ENCODE measurements at regions not wholly inside any gene's neighbourhood (a gene's known extent, or its start where the extent isn't known, plus 50 kb on each side); places are given as distances from the start of the nearest gene placed in this dataset.

DNA sequence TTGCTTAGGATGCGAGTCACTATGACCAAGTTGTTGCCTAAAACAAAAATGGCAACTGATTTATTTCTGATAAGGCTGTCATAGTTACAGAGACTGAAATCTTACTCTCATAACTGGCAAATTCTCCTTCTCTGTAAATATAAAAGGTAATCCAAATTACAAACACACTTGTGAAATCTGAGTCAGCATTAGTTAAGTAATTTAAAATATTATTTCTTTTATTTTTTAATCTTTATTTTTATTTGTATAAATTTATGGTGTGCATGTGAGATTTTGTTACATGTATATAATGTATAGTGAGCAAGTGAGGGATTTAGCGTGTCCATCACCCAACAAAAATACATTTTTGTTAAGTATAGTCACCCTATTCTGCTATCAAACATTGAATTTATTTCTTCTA lies 1342.8 kb upstream of the TMEFF2 start:
- Histone ChIP-seq H3K36me3 (ENCODE audit: control insufficient read depth in 2 of 2, insufficient read depth in 2 of 2, low read length in 2 of 2) (no peaks in the 10 kb centered on the region), H3K9me3 (ENCODE audit: control insufficient read depth in 2 of 2, low read length in 2 of 2) (peaks cover 0 to 6% of the 10 kb centered on the region in 2 donors), H3K4me3 (ENCODE audit: low read length in 2 of 2) (no peak overlapping the region), H3K9ac (ENCODE audit: low read length in 2 of 2) (no peak overlapping the region), H3K27me3 (ENCODE audit: control insufficient read depth in 1 of 2, insufficient read depth in 2 of 2, low read length in 2 of 2) (no peaks in the 10 kb centered on the region), H3K27ac (ENCODE audit: low read length) (no peak overlapping the region), H3K4me1 (ENCODE audit: control insufficient read depth, insufficient read depth, low read length) (no peaks in the 10 kb centered on the region)

GRCh38 chr2:193528458-193528857 lies 1333.7 kb upstream of the TMEFF2 start:
- H3K9ac ChIP-seq (ENCODE audit: low read length in 2 of 2) = no peak overlapping the region
- H3K27ac ChIP-seq (ENCODE audit: low read length) = no peak overlapping the region
- H3K4me3 ChIP-seq (ENCODE audit: low read length in 2 of 2) = no peak overlapping the region
- H3K27me3 ChIP-seq (ENCODE audit: control insufficient read depth in 1 of 2, insufficient read depth in 2 of 2, low read length in 2 of 2) = no peaks in the 10 kb centered on the region
- H3K4me1 ChIP-seq (ENCODE audit: control insufficient read depth, insufficient read depth, low read length) = no peaks in the 10 kb centered on the region
- no peaks in the 10 kb centered on the region for H3K9me3 ChIP-seq (ENCODE audit: control insufficient read depth in 2 of 2, low read length in 2 of 2)
- H3K36me3 ChIP-seq (ENCODE audit: control insufficient read depth in 2 of 2, insufficient read depth in 2 of 2, low read length in 2 of 2) = no peaks in the 10 kb centered on the region

DNA sequence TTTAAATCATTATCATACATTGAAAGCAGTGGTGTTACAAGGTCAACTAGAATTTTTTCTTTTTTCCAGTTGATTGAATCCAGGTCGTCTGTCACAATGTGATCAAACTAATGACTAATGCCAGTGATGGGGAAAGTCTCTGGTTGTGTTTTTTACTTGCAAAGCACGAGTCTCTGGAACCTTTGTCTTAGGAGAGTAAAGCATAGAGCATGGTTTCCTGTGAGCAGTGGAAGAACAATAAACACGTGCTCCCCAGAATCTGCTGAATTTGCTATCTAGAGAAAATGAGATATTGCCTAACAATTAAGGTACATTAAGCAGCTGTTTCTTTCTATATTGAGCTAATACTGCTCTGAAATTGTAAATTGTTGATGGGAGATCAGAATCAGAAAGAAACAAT lies 1332.4 kb upstream of the TMEFF2 start:
- H3K27ac ChIP-seq (ENCODE audit: low read length) = no peak overlapping the region
- H3K36me3 ChIP-seq (ENCODE audit: control insufficient read depth in 2 of 2, insufficient read depth in 2 of 2, low read length in 2 of 2) = no peaks in the 10 kb centered on the region
- no peaks in the 10 kb centered on the region for H3K4me1 ChIP-seq (ENCODE audit: control insufficient read depth, insufficient read depth, low read length)
- no peaks in the 10 kb centered on the region for H3K27me3 ChIP-seq (ENCODE audit: control insufficient read depth in 1 of 2, insufficient read depth in 2 of 2, low read length in 2 of 2)
- no peak overlapping the region for H3K9ac ChIP-seq (ENCODE audit: low read length in 2 of 2)
- no peak overlapping the region for H3K4me3 ChIP-seq (ENCODE audit: low read length in 2 of 2)
- H3K9me3 ChIP-seq (ENCODE audit: control insufficient read depth in 2 of 2, low read length in 2 of 2) = no peaks in the 10 kb centered on the region

DNA sequence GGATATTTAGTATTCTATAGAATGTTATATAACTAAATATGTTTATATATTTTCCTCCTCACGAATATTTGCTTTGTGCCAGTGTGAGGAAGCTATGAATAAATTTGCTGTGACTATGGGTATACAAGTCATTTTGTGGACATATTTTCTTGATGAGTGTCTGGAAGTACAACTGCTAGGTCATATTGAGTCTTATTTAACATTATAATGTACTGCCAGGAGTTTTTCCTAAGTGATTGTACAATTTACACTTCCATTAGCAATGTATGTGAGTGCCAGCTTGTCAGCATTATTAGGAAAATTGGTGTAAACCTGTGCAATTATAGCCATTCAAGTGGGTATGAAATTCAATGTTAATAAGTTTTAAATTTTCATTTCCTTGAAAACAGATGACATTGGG lies 1328.9 kb upstream of the TMEFF2 start:
- Histone ChIP-seq H3K9me3 (ENCODE audit: control insufficient read depth in 2 of 2, low read length in 2 of 2) (no peaks in the 10 kb centered on the region), H3K27me3 (ENCODE audit: control insufficient read depth in 1 of 2, insufficient read depth in 2 of 2, low read length in 2 of 2) (no peaks in the 10 kb centered on the region), H3K4me3 (ENCODE audit: low read length in 2 of 2) (no peak overlapping the region), H3K27ac (ENCODE audit: low read length) (no peak overlapping the region), H3K36me3 (ENCODE audit: control insufficient read depth in 2 of 2, insufficient read depth in 2 of 2, low read length in 2 of 2) (no peaks in the 10 kb centered on the region), H3K9ac (ENCODE audit: low read length in 2 of 2) (no peak overlapping the region), H3K4me1 (ENCODE audit: control insufficient read depth, insufficient read depth, low read length) (no peaks in the 10 kb centered on the region)

- no peak overlapping the region for H3K27ac ChIP-seq (ENCODE audit: low read length)
- no peaks in the 10 kb centered on the region for H3K36me3 ChIP-seq (ENCODE audit: control insufficient read depth in 2 of 2, insufficient read depth in 2 of 2, low read length in 2 of 2)
- H3K9me3 ChIP-seq (ENCODE audit: control insufficient read depth in 2 of 2, low read length in 2 of 2) = no peaks in the 10 kb centered on the region
- no peak overlapping the region for H3K9ac ChIP-seq (ENCODE audit: low read length in 2 of 2)
- H3K27me3 ChIP-seq (ENCODE audit: control insufficient read depth in 1 of 2, insufficient read depth in 2 of 2, low read length in 2 of 2) = no peaks in the 10 kb centered on the region
- no peaks in the 10 kb centered on the region for H3K4me1 ChIP-seq (ENCODE audit: control insufficient read depth, insufficient read depth, low read length)
- H3K4me3 ChIP-seq (ENCODE audit: low read length in 2 of 2) = no peak overlapping the region
Observed at GRCh38 chr2:193521523-193521922, 1326.8 kb upstream of the TMEFF2 start.

DNA sequence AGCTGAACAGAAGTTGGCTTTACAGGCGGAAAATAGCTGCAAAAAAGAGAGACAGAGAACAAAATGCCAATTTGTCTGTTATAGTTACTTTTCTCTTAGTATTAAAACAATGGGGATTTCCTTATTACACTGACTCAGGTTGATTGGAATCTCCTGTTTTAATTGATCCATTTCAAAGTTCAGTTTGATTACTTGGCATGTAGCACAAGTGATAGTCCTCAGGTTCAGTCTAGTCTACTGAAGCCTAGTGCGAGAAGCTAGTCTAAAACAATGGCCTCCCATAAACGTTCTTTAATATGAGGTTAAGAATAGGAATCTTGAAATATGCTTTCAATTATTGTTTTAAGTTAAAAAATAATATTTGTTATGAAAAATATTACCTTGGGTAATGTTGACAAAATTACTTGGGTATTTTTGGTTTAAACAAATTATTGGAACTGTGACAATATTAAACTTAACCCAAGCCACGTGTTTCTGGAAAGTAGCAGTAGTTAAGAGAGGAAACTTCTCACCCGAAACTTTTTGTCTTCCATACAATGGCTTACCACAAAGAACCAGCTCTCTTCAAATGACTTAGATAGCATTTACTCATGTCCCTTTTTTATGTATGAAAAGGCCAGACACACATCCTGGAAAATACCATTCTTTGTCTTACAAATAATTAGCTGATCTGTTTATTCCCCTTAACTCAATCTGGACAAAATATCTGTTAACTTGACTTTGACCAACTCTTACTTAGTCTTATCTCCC lies 1326.2 kb upstream of the TMEFF2 start:
- Histone ChIP-seq H3K9ac (ENCODE audit: low read length in 2 of 2) (no peak overlapping the region), H3K27me3 (ENCODE audit: control insufficient read depth in 1 of 2, insufficient read depth in 2 of 2, low read length in 2 of 2) (no peaks in the 10 kb centered on the region), H3K36me3 (ENCODE audit: control insufficient read depth in 2 of 2, insufficient read depth in 2 of 2, low read length in 2 of 2) (no peaks in the 10 kb centered on the region), H3K27ac (ENCODE audit: low read length) (no peak overlapping the region), H3K9me3 (ENCODE audit: control insufficient read depth in 2 of 2, low read length in 2 of 2) (no peaks in the 10 kb centered on the region), H3K4me1 (ENCODE audit: control insufficient read depth, insufficient read depth, low read length) (no peaks in the 10 kb centered on the region), H3K4me3 (ENCODE audit: low read length in 2 of 2) (no peak overlapping the region)

GRCh38 chr2:193518041-193518817 lies 1323.5 kb upstream of the TMEFF2 start:
- Histone ChIP-seq H3K4me1 (ENCODE audit: control insufficient read depth, insufficient read depth, low read length) (no peaks in the 10 kb centered on the region), H3K27me3 (ENCODE audit: control insufficient read depth in 1 of 2, insufficient read depth in 2 of 2, low read length in 2 of 2) (no peaks in the 10 kb centered on the region), H3K9me3 (ENCODE audit: control insufficient read depth in 2 of 2, low read length in 2 of 2) (no peaks in the 10 kb centered on the region), H3K9ac (ENCODE audit: low read length in 2 of 2) (no peak overlapping the region), H3K27ac (ENCODE audit: low read length) (no peak overlapping the region), H3K4me3 (ENCODE audit: low read length in 2 of 2) (no peak overlapping the region), H3K36me3 (ENCODE audit: control insufficient read depth in 2 of 2, insufficient read depth in 2 of 2, low read length in 2 of 2) (no peaks in the 10 kb centered on the region)

- H3K27ac ChIP-seq (ENCODE audit: low read length) = no peak overlapping the region
- H3K27me3 ChIP-seq (ENCODE audit: control insufficient read depth in 1 of 2, insufficient read depth in 2 of 2, low read length in 2 of 2) = no peaks in the 10 kb centered on the region
- H3K4me1 ChIP-seq (ENCODE audit: control insufficient read depth, insufficient read depth, low read length) = no peaks in the 10 kb centered on the region
- H3K9ac ChIP-seq (ENCODE audit: low read length in 2 of 2) = no peak overlapping the region
- H3K4me3 ChIP-seq (ENCODE audit: low read length in 2 of 2) = no peak overlapping the region
- no peaks in the 10 kb centered on the region for H3K36me3 ChIP-seq (ENCODE audit: control insufficient read depth in 2 of 2, insufficient read depth in 2 of 2, low read length in 2 of 2)
- H3K9me3 ChIP-seq (ENCODE audit: control insufficient read depth in 2 of 2, low read length in 2 of 2) = no peaks in the 10 kb centered on the region
Observed at GRCh38 chr2:193517615-193518014, 1322.9 kb upstream of the TMEFF2 start.

DNA sequence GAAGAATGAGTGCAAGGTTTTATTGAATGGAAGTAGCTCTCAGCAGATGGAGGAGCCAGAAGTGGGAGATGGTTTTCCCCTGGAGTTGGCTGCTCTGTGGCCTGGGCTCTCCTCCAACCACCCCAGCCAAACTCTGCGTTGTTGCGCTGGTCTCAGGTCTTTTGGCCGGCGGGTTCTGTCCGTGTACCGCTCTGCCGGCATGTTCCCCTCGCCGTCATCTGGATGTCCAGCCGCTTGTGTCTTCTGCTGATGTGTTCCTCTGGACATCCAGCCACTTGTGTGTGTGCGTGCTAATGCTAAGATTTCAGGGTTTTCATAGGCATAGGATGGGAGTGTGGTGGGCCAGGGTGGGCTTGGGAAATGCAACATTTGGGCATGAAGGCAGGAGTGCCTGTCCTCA lies 1311.3 kb upstream of the TMEFF2 start:
- no peak overlapping the region for H3K9ac ChIP-seq (ENCODE audit: low read length in 2 of 2)
- no peak overlapping the region for H3K4me3 ChIP-seq (ENCODE audit: low read length in 2 of 2)
- no peaks in the 10 kb centered on the region for H3K4me1 ChIP-seq (ENCODE audit: control insufficient read depth, insufficient read depth, low read length)
- H3K27ac ChIP-seq (ENCODE audit: low read length) = no peak overlapping the region
- H3K9me3 ChIP-seq (ENCODE audit: control insufficient read depth in 2 of 2, low read length in 2 of 2) = no peaks in the 10 kb centered on the region
- H3K36me3 ChIP-seq (ENCODE audit: control insufficient read depth in 2 of 2, insufficient read depth in 2 of 2, low read length in 2 of 2) = no peaks in the 10 kb centered on the region
- no peaks in the 10 kb centered on the region for H3K27me3 ChIP-seq (ENCODE audit: control insufficient read depth in 1 of 2, insufficient read depth in 2 of 2, low read length in 2 of 2)

- Histone ChIP-seq H3K27ac (ENCODE audit: low read length) (no peak overlapping the region), H3K9me3 (ENCODE audit: control insufficient read depth in 2 of 2, low read length in 2 of 2) (no peaks in the 10 kb centered on the region), H3K4me1 (ENCODE audit: control insufficient read depth, insufficient read depth, low read length) (no peaks in the 10 kb centered on the region), H3K27me3 (ENCODE audit: control insufficient read depth in 1 of 2, insufficient read depth in 2 of 2, low read length in 2 of 2) (no peaks in the 10 kb centered on the region), H3K9ac (ENCODE audit: low read length in 2 of 2) (no peak overlapping the region), H3K4me3 (ENCODE audit: low read length in 2 of 2) (no peak overlapping the region), H3K36me3 (ENCODE audit: control insufficient read depth in 2 of 2, insufficient read depth in 2 of 2, low read length in 2 of 2) (no peaks in the 10 kb centered on the region)
Observed at GRCh38 chr2:193505620-193506019, 1310.9 kb upstream of the TMEFF2 start.

All from stomach smooth muscle (tissue), 2 donors.